ENCODE measurements at regions not wholly inside any gene's neighbourhood (a gene's known extent, or its start where the extent isn't known, plus 50 kb on each side); places are given as distances from the start of the nearest gene placed in this dataset.

DNA sequence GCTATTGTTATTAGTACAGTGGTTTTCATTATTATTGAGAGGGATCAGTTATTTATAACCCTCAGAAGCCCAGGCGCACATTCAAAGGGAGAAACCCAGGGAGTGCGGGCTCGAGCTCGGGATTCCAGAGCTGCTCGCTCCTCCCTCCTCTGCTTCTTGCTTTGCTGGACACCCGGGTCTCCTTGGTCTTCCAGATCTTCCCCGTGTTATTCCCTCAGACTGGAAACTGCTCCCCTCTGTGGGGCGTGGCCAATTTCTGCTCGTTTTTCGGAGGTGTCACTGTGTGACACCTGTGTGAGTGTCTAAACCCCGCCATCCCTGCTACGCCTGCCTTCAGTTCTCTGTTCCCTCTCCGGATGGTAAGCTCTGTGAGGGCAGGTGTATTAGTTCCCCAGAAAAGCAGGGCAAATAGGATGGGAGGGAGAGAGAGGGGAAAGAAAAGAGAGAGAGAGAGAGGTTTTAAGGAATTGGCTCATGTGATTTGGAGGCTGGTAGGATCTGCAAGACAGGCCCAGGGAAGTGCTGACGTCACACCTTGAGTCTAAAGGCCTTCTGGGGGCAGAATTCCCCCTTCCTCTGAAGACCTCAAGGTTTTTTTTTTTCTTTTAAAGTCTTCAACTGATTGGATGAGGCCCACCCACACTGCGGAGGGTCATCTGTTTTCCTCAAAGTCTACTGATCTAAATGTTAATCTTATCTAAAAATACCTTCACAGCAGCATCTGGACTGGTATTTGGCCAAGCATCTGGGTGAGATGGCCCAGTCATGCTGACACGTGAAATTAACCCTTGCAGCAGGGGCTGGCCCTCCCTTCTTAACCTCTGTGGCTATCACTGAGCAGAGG, 457.3 kb upstream of the ID2 start:
- TF ChIP-seq, protein P1, sequence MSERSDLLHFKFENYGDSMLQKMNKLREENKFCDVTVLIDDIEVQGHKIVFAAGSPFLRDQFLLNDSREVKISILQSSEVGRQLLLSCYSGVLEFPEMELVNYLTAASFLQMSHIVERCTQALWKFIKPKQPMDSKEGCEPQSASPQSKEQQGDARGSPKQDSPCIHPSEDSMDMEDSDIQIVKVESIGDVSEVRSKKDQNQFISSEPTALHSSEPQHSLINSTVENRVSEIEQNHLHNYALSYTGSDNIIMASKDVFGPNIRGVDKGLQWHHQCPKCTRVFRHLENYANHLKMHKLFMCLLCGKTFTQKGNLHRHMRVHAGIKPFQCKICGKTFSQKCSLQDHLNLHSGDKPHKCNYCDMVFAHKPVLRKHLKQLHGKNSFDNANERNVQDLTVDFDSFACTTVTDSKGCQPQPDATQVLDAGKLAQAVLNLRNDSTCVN (tag by site-specific recombination; optimal IDR thresholded peaks at IDR 0.05), result no peak
- no peak for TF ChIP-seq ZFP3 (tag by site-specific recombination; IDR thresholded peaks at IDR 0.05; ENCODE audit: low read depth)
- TF ChIP-seq, protein P2, sequence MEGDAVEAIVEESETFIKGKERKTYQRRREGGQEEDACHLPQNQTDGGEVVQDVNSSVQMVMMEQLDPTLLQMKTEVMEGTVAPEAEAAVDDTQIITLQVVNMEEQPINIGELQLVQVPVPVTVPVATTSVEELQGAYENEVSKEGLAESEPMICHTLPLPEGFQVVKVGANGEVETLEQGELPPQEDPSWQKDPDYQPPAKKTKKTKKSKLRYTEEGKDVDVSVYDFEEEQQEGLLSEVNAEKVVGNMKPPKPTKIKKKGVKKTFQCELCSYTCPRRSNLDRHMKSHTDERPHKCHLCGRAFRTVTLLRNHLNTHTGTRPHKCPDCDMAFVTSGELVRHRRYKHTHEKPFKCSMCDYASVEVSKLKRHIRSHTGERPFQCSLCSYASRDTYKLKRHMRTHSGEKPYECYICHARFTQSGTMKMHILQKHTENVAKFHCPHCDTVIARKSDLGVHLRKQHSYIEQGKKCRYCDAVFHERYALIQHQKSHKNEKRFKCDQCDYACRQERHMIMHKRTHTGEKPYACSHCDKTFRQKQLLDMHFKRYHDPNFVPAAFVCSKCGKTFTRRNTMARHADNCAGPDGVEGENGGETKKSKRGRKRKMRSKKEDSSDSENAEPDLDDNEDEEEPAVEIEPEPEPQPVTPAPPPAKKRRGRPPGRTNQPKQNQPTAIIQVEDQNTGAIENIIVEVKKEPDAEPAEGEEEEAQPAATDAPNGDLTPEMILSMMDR (tag by site-specific recombination; IDR thresholded peaks at IDR 0.05), result no peak
- no peak for TF ChIP-seq ZNF354C (tag by site-specific recombination; IDR thresholded peaks at IDR 0.05; ENCODE audit: borderline replicate concordance, low read depth)
- TF ChIP-seq ZNF19 (tag by site-specific recombination; IDR thresholded peaks at IDR 0.05; ENCODE audit: low read depth), result no peak
- TF ChIP-seq ZBTB8A (tag by site-specific recombination; IDR thresholded peaks at IDR 0.05), result no peak
- TF ChIP-seq ZNF175 (tag by site-specific recombination; IDR thresholded peaks at IDR 0.05), result no peak
- TF ChIP-seq ZBTB7A (tag by site-specific recombination; IDR thresholded peaks at IDR 0.05; ENCODE audit: low read depth), result no peak
